ENCODE measurements at regions not wholly inside any gene's neighbourhood (a gene's known extent, or its start where the extent isn't known, plus 50 kb on each side); places are given as distances from the start of the nearest gene placed in this dataset.
A peak's percentile ranks its signal among the peaks of the same experiment; 100 is the strongest.

DNA sequence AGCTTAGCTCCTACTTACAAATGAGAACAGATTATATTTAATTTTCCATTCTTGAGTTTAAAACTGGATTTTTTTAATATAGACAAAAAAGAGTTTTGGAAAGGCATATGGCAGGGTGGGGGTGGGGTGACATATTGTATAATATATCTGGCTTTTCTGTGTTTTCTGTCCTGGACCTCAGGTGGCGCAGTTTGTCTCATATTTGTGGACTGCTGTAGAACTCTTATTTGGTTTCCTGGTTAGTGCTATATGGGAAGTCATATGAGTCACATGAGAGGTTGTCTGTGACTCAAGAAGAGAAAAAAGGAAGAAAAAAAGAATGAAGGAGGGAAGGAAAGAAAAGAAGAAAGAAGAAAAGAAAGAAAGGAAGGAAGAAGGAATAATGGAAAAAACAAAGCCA, 131.8 kb downstream of the CLVS2 start:
- DNase-seq: no peak

DNA sequence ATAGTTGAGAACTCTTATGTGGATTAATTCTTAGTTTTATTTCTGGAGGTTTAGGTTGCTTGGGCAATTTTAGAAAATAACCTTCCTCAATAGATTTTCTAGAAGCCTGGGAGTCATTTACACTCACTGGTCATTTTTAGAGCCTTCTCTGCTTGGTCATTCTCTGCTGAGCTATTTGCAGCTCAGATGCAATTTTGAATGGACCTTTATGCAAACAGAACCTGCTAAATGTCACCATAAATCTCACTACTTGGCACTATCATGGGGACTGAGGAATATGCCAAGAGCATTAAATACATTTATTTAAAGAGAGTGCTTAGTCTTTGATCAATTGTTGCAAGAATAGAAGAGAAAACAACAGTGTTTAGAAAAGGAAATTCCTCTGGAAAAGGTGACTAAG, 154.0 kb downstream of the CLVS2 start:
- DNase-seq: no peak

DNA sequence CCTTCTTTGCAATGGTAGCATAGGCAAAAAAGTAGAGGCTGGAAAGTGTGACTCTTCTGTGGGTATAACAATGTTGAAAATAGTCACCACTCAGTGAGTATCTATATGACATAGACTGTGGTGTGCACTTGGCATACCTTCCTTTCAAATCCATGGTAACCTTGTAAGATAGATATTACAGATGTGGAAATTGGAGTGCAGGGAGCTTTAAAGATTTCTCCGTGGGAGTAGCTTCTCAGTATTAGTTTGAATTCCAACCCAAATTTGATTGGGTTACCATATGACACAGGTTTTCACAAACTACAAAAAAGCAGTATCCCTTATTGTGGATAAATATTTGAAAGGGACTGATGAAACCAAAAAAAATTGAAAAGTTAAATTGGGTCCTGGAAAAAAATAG, 163.8 kb downstream of the CLVS2 start:
- peak in 2 of 3 donors; percentile 33 to 46 for DNase-seq

Measured in muscle of back (tissue), 3 donors.